Activated CD8-positive, alpha-beta memory T cell treated with anti-CD3 and anti-CD28 coated beads for 24 hours (primary cell): ENCODE measurements at regions not wholly inside any gene's neighbourhood (a gene's known extent, or its start where the extent isn't known, plus 50 kb on each side); places are given as distances from the start of the nearest gene placed in this dataset.
"Not testable (repeated sequence)": the region's sequence is repeated elsewhere in the genome, so short reads cannot be mapped to it uniquely, and the experiment has no call there.

Source experiments
- DNase-seq: peaks from one replicate; pipeline ENCODE4 v3.0.0-alpha.2; 2020

DNA sequence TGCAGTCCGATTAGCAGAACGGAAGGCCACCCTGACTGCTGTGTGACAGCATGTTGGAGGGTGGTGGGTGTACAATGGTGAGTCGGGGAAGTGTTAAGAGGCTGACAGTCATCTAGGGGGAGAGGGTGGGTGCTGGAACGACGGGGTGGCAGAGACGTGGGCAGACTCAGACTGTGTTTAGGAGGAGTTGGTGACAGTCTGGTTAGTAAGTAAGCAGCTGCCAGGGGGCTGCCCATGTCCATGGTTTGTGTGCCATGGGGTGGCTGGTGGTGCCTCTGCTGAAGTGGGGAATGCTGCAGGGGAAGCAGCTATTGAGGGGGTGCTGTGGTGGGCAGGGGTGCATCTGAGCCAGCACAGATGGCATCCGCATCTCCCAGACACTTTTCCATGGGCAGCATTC lies 51.3 kb upstream of the BOD1 start:
- DNase-seq: no peak

DNA sequence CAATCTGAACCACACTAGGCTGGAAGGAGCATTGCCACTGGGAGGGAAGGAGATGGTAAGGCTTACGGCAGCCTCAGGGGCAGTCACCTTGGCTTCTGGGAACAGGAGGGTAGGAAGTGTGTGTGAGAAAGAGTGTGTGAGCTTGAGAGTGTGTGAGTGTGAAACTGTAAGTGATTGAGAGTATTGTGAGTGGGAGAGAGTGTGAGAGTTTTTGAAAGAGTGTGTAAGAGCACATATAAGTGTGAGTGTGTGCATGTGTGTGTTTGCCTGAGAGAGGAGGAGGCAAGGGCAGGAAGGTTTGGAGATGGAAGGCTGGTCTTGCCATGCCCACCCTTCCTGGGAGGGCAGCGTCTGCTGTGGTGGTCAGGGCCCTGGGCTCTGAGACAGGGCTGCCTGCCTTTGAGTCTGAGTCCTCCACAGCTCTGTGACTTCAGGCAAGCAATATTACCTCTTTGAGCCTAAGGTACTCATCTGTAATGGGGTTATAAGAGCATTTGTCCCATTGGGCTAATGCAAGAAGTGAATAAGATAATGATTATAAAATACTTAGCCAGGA lies 51.9 kb upstream of the BOD1 start:
- no peak for DNase-seq

DNA sequence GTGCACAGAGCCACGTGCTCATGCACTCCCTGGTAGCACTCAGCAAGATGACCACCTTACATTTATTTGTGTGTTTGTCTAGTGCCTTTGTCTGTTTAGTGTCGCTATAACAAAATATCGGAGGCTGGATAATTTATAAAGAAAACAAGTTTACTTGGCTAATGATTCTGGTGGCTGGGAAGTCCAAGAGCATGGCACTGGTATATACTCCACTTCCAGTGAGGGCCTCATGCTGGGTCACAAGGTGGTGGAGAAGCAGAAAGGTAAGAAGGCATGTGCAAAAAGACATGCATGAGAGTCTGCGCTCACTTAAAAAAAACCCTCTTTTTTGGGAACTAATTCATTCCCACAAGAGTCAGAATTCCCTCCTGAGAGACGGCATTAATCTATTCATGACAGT lies 52.5 kb upstream of the BOD1 start:
- DNase-seq: no peak

DNA sequence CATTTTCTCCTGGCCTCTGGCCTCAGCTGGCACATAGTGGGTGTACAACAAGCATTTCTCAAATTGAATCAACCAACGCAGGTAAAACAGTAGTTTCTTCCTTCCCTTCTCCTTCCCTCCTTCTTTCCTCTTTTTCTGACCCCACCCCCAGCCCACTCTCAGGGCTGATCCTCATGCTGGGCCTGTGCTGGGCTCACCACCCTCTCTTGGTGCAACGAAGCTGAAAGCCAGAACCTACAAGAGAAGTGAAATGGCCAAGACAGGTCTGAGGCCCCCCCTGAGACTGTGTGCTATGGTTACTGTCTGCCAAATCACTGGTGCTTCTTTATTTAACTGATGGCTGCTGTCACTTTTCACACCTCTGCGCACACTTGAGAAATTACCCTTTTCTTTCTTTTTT lies 53.0 kb upstream of the BOD1 start:
- DNase-seq: no peak

DNA sequence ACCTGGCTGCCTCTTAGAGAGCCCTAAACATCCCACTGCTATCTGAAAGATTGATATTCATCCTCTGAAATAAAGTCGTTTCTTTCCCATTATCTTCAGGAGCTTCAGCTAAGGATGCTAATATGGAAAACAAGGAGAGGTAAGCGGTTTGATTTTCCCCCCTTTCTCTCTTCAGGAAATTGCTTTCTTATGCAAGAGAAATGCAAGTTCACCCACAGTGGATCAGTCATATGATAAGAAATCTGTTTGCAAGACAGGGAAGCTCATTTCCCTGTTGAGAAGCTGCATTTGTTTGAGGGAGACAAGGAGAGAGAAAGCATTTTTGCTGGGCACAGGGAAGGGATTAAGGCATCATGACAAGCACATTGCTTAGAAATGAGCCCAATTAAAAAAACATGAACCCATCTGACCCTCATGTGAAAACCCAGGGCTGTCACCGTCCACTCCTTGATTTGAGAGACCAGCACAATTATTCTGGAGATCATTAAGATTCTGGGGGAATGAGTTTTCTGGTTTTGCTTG lies 53.7 kb upstream of the BOD1 start:
- DNase-seq: no peak

- no peak for DNase-seq
These were observed 54.3 kb upstream of the BOD1 start for GRCh38 chr5:173670791-173671120.

DNA sequence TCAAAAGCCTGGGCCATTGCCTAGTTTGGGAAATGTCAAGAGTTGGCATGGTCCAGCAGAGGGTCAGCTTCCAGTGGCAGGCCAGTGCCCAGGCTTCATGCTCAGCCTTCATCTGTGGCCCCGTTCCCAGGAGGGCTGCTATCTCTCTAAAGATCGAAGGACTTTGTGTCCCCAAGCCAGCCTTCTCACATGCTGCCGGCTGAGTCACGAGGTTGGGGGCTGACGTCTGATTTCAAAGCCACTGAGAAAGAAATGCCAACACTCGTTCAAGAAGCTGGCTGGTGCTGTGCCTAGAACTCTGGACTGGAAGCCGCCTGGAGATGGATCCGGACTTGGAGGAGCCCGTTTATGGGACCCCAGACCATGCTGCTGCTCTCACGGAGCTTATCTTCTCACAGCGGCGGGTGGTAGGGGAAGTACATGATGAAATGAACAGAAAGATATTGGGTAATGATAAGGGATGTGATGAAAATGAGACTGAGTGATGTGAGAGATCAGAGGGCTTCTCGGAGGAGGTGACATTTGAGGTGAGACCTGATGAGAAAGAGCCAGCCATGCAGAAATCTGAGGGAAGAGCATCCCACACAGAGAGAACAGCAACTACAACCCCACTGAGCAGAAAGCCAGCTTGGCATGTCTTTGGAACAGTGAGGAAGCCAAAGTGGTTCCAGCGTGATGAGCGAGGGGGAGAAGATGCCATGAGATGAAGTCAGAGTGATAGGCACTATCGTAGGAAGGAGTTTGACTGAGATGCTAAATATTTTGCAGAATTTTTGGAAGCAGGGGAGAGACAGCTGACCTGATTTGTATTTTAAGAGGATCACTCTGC lies 54.9 kb upstream of the BOD1 start:
- DNase-seq: no peak

DNA sequence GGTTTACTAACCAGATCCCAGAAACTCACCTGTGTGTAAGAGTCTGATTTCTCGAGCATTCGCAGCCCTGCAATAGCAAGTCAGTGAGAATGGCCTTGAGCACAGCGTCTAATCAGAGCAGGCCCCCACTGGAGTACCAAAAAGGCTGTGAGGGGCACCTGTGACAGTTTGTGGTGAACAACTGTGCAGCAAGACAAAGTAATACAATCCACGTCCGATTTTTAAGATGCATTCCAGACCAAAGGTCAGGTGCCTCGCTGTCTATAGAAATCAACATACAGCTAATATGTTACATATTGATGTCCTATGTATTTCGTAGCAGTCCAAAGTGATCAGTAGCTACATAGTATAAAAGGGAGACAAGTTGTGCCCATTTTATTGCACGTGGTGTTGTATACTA lies 55.7 kb upstream of the BOD1 start:
- DNase-seq: no peak

DNA sequence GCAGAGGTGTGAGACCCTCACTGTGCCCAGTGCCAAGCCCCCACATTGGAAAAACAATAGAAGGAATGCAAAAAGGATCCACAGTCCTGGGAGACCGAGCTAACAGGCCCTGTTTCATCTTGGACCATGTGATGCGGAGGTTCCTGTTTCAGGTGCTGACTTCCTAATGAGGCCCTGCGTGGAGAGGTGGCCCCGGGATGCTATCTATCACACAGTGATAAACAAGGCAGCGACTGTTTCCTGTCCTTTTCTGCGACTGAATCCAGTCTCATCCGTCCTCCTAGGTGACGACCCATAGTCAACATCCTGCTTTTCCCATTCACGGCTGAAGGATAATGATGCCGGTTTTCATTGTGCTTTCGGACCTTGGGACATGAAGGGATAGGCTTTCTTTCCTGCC lies 56.4 kb upstream of the BOD1 start:
- no peak for DNase-seq

- DNase-seq: no peak
These were observed 57.0 kb upstream of the BOD1 start for GRCh38 chr5:173673295-173674101.

DNA sequence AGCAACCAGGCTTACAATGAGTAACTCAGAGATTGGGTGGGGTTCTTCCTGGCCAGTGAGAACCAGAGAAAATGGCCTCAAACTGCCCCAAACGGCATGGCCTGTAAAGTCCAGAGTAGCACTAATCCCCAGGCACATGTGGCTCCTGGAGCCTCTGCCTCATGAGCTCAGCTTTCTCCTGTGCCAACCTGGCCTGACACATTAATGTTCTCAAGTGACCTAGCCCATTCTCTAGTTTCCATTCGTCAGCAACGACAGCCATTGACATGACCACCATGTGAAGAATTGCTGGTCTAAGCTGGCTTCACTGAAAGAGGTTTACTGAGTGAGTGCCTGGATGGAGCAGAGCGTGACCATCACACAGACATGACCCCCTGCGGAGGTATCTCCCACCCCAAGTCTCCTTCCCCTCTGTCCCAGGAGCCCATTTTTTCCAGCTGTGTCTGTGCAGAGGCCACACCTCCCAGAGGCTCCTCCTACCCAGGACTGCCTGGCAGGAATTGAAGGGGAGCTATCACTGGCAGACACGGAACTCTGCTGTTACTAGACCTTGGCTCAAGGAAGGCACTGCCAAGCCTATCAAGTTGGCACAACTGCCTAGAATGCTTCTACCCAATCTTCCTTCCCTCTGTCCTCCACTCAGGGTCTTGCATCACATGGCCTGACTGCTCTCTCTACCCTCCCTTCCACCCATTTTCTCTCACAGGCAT lies 59.0 kb upstream of the BOD1 start:
- no peak for DNase-seq

DNA sequence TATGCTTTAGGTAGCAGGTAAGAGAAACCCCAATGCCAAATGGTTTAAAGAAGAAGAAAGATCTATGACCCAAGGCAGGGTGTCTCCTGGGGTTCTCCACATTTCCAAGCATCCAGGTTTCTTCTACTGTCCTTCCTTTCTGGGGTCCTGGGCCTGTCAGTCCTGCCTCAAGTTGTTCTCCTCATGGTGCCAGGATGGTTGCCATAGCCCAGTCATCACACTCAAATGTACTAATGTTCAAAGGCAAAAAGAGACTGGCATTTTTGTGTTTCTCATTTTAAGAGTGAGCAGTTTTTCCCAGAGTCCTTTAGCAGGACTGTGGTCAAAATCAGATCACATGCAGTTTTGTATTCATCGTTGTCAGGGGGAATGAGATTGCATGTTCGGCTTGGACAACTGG lies 59.9 kb upstream of the BOD1 start:
- no peak for DNase-seq

GRCh38 chr5:173677125-173677672 lies 60.7 kb upstream of the BOD1 start:
- DNase-seq: no peak

DNA sequence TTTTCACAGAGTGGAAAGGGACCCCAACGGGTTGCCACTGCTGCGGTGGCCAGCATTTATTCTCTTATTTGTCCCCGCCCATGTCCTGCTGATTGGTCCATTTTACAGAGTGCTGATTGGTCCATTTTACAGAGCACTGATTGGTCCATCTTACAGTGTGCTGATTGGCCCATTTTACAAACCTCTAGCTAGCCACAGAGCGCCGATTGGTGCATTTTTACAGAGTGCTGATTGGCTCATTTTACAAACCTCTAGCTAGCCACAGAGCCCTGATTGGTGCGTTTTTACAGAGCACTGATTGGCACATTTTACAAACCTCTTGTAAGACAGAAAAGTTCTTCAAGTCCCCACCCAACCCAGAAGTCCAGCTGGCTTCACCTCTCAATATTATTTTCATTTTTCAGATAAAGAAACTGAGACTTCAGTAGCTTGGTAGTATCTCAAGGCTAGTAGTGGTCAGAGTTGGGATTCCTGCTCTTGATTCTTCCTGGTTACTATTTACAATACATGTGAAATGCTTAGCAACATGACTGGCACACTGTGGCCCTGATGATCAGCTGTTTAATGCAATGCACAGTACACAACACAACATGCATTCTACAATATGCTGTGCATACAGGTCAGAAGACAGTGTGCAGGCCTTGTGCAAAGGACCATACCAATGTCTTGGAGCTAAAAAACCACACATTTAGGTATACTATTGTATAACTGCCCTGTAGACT lies 63.6 kb upstream of the BOD1 start:
- no peak for DNase-seq

DNA sequence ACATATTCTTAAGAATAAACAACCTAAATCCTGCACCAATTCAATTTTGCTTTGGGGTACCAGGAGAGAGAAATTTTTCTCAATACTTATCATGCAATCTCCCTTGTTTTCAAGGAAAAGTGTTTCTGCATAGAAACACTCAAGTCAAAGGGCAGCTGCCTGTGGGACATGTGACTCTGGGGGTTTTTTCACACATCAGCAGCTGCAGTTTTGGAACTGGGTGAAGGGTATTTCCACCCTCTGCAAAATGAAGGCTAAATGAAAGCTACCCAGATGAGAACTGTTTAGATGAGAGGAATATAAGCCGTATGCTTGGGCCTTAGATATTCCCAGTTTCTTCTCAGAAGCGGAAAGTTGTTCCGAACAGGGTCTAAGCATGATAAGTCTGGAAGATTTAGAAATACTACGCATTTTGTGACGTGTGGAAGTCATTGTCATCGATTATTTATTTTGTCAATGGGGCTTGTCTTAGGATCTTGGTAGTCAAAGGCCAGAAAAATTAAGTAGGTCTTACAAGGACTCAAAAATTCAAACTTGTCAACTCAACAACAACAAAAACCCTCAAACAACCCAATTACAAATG lies 64.3 kb upstream of the BOD1 start:
- DNase-seq: no peak

DNA sequence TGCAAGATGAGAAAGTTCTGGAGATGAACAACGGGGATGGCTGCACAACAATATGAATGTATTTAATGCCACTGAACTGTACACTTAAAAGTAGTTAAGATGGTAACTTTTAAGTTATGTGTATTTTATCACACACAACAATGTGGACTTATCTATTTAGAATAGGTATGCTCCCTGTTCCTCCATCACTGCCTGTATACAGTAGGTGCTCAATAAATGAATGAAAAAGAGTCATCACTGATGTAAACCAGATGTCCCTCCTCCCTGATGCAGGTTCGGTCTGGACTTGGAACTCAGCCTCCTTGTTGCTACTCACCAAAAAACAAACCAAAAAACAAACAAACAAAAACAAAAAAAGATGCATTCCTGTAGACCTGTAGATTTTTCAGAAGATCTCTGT lies 65.9 kb upstream of the BOD1 start:
- no peak for DNase-seq

DNA sequence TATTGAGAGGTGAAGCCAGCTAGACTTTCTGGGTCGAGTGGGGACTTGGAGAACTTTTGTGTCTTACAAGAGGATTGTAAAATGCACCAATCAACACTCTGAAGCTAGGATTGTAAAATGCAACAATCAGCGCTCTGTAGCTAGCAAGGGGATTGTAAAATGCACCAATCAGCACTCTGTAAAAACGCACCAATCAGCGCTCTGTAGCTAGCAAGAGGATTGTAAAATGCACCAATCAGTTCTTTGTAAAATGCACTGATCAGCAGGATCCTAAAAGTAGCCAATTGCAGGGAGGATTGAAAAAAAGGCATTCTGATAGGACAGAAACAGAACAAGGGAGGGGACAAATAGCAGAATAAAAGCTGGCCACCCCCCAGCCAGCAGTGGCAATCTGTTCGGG lies 68.1 kb upstream of the BOD1 start:
- not testable (repeated sequence) for DNase-seq

- DNase-seq: no peak
These were observed 70.5 kb upstream of the BOD1 start for GRCh38 chr5:173686950-173687349.

DNA sequence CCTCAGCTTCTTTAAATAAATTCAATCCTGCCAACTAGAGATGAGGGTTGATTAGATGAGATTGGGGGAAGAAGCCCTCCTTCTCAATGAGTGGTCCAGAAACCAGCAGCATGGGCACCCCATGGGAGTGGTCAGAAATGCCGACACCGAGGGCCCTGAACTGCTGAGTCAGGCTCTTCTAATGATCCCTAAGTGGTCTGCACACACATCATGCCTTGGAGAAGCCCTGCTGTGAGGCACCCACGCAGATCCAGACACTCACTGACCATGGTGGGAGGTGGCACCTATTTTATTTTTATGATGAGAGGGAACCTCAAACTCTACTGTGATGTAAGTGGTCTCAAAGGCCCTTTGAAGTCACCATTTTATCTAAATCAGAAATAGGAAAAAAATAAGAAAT lies 72.3 kb upstream of the BOD1 start:
- no peak for DNase-seq

DNA sequence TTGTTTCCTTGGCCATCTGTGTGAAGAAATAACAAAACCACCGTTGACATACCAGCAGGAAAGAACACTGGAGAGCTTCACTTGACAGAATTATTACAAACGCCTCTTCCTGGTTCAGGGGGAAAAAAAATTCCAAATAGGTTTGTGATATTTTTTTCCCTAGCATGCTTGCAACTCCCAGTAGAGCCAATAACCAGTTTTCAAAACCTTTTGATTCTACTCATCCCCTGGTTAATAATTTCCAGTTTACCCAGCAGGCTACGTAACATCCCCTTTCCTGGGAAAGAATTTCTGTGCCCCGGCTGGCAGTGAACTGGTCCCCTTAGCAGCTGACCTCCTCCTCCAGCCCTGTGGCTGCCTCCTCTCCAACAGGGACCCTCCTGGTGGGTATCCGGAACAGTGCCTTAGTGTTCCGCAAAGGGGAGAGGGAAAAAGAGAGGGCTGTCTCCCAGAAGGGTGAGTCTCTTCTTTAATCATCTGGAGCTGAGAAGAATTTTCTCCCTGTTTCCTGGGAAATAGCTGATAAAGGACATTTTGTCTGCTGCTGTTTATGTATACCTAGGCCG lies 72.8 kb upstream of the BOD1 start:
- DNase-seq: no peak

DNA sequence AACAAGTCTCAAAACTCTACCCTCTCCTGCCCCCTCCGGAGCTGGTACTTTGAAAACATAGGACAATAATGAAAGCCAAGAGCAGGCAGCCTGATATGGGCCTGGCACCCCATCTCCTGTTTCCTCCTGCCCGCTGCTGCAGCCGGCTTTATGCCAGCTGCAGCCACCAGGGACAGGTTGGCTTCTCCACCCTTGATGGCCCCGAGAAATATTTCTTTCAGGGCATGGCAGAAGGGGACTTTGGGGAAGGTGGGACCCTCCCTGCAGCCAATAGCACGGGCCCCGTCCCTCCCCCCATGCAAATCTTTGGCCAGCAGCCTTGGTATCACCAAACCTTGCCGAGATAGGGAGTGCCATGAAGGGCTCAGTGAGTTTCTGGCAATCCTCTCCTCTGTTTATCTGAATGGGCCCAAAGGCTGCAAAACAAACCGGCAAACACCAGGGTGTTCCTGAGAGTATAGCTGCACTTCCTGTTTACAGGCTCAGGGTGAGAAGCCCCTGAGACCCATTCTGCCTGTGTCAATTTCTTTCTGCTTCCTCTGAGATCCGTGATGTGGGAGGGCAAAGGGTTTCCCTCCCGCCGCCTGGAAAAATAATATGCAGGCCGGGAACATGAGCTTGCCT lies 73.4 kb upstream of the BOD1 start:
- DNase-seq: no peak
